Stimulated activated CD8-positive, alpha-beta memory T cell treated with anti-CD3 and anti-CD28 coated beads, Interleukin-12 subunit alpha, Interleukin-12 subunit beta, amount 100 ng/mL, for 24 hours (primary cell): ENCODE measurements at regions not wholly inside any gene's neighbourhood (a gene's known extent, or its start where the extent isn't known, plus 50 kb on each side); places are given as distances from the start of the nearest gene placed in this dataset.

Experiments used
- DNase-seq: peaks from one replicate; pipeline ENCODE4 v3.0.0-alpha.2; 2020; ENCODE audit errors: extremely low read depth

DNA sequence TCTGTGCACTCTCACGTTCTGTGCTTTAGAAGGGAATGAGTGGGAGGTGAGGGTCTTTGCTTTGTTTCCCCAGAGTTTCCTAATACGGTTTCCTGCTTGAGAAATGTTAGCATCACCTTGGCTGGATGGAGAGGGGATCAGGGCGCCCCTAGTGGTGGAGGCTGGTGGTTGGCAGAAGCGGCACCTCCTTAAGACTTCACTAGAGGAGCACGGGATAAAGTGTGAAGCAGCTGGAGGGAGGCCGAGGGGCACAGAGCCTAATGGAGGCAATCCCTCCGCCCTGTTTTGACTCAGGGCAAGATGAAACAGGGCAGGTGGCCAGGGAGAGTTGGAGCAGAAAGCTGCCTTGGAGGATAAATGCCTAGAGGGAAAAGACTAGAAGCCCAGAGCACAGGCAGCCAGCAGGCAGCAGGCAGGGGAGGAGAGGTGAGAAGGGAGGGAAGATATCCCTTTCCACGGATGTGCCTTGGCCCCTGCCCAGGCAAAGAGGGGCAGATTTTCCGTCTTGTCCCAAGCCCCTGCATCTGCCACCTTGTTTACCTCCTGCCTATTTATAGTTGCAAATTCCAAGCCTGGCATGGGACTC is 56.0 kb upstream of the BTRC start:
- DNase-seq, result peak; percentile 27

DNA sequence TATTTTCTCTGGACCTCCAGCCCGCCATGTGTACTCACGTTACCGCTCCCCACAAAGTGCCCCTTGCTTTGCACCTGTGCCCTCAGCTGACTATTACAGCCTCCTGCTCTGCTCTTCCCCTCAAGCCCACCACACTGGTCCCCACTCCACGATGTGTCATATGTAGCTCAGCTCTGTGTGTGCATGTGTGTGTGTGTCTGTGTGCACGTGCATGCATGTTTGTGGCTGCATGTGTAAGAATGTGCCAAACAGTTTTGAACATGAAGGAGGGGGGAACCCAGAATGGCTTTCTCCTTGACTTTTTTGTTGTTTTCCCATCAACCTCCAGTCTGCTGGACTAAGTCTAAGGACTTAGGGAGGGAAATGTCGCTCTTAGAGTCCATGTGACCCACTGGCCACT is 54.8 kb upstream of the BTRC start:
- no peak for DNase-seq

DNA sequence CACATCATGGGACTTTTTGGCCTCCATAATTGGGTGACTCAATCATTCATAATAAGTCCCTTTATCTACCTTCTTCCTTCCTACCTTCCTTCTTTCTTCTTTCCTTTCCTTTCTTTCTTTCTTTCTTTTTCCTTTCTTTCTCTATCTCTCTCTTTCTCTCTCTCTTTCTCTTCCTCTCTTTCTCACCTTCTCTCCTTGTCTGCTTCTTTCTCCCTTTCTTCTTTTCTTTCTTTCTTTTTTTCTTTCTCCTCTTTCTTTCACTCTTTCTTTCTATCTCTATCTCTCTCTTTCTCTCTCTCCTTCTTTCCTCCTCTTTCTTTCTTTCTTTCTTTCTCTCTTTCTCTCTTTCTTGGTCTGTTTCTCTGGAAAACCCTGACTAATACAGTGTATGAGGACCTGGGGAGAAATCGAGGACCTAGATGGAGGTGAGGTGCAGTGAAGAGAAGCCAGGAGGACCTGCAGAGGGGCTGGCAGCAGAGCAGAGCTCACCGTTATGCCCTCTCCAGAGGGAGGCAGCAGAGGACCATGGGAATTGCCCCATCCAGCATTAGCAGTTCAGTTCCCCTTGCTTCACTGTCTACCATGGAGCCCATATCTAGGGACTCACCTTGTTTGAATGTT is 52.7 kb upstream of the BTRC start:
- no peak for DNase-seq

DNA sequence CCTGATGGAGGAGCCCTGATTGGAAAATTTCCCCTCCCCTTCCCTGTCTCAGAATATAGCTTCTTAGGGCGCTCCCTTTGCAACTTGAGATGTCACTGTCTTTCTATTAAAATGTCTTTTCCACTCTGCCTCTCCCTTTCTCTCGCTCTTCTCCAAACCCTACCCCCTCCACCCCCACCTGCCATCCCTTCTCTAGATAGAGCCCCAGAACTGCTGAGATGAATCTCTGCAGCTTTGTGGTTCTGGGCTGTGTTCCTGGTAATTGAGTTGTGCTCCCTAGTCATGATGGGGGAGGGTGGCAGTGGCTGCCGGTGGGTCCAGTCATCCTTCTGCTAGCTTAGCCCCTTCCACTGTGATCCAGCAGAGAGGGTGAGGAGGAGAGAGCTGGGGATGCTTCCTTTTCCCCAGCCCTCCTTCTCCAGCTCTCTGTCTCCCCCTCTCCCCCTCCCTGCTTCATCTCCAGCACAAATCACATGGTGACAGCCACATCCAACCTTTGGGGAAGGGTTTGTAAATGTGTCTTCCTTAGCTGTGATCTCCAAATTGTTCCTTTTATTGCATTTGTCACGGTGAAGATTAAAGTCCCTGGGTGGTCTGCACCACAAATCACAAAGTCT is 50.8 kb upstream of the BTRC start:
- DNase-seq, result no peak
